ENCODE measurements at regions not wholly inside any gene's neighbourhood (a gene's known extent, or its start where the extent isn't known, plus 50 kb on each side); places are given as distances from the start of the nearest gene placed in this dataset.

GRCh38 chr3:159858650-159859049 lies 130.0 kb upstream of the IL12A start:
- Histone ChIP-seq H3K36me3 (ENCODE audit: insufficient read depth, low read length) (no peaks in the 10 kb centered on the region), H3K27ac (ENCODE audit: low read length) (no peak overlapping the region)

GRCh38 chr3:159859424-159859823 lies 129.2 kb upstream of the IL12A start:
- Histone ChIP-seq H3K36me3 (ENCODE audit: insufficient read depth, low read length) (no peaks in the 10 kb centered on the region), H3K79me2 (replicated peaks; ENCODE audit: insufficient read depth, low read length) (peaks cover 37% of the 10 kb centered on the region), H3K27ac (ENCODE audit: low read length) (no peak overlapping the region), H3K9me3 (ENCODE audit: low read length) (no peaks in the 10 kb centered on the region), H4K20me1 (ENCODE audit: insufficient read depth) (no peaks in the 10 kb centered on the region), H3K4me3 (ENCODE audit: low read length) (no peak overlapping the region), H3K4me2 (ENCODE audit: low read length) (no peak overlapping the region), H3K9ac (ENCODE audit: low read length) (no peak overlapping the region), H2AFZ (ENCODE audit: low read depth, low read length) (no peak overlapping the region), H3K27me3 (ENCODE audit: insufficient read depth, low read depth, low read length) (no peaks in the 10 kb centered on the region), H3F3A (ENCODE audit: insufficient read depth, low read length, poor library complexity, severe bottlenecking) (no peaks in the 10 kb centered on the region), H3K9me2 (ENCODE audit: insufficient read depth, low read length) (no peaks in the 10 kb centered on the region)
- TF ChIP-seq EZH2 (IDR thresholded peaks at IDR 0.05; ENCODE audit: borderline replicate concordance, insufficient read depth, low read length, poor library complexity, severe bottlenecking) (no peak), EP300 (conservative IDR thresholded peaks at IDR 0.05; ENCODE audit: poor library complexity, severe bottlenecking) (no peak), MXI1 (conservative IDR thresholded peaks at IDR 0.05; ENCODE audit: poor library complexity, severe bottlenecking) (no peak), REST (IDR thresholded peaks at IDR 0.05; ENCODE audit: borderline replicate concordance) (no peak), RAD21 (conservative IDR thresholded peaks at IDR 0.05) (no peak), POLR2AphosphoS5 (IDR thresholded peaks at IDR 0.05) (no peak), SMC3 (conservative IDR thresholded peaks at IDR 0.05; ENCODE audit: poor library complexity) (no peak), TAF1 (IDR thresholded peaks at IDR 0.05; ENCODE audit: low read depth) (no peak), CTCF (IDR thresholded peaks at IDR 0.05; ENCODE audit: poor library complexity, severe bottlenecking) (no peak)

More at GRCh38 chr3:159858650-159859049, 130.0 kb upstream of the IL12A start:
- no peak overlapping the region for H3K4me2 ChIP-seq (ENCODE audit: low read length)
- no peak overlapping the region for H3K9ac ChIP-seq (ENCODE audit: low read length)
- no peak overlapping the region for H3K4me3 ChIP-seq (ENCODE audit: low read length)
- no peak for TF ChIP-seq CTCF (IDR thresholded peaks at IDR 0.05; ENCODE audit: poor library complexity, severe bottlenecking)
- H3K9me3 ChIP-seq (ENCODE audit: low read length) = no peaks in the 10 kb centered on the region
- no peaks in the 10 kb centered on the region for H4K20me1 ChIP-seq (ENCODE audit: insufficient read depth)
- no peaks in the 10 kb centered on the region for H3K27me3 ChIP-seq (ENCODE audit: insufficient read depth, low read depth, low read length)
- H3K79me2 ChIP-seq (replicated peaks; ENCODE audit: insufficient read depth, low read length) = peaks cover 38% of the 10 kb centered on the region
- H2AFZ ChIP-seq (ENCODE audit: low read depth, low read length) = no peak overlapping the region
- no peaks in the 10 kb centered on the region for H3K9me2 ChIP-seq (ENCODE audit: insufficient read depth, low read length)
- H3F3A ChIP-seq (ENCODE audit: insufficient read depth, low read length, poor library complexity, severe bottlenecking) = no peaks in the 10 kb centered on the region

Measured in neural cell (in vitro differentiated cells).